Keratinocyte (primary cell): ENCODE measurements at regions not wholly inside any gene's neighbourhood (a gene's known extent, or its start where the extent isn't known, plus 50 kb on each side); places are given as distances from the start of the nearest gene placed in this dataset.

Experiments used
- CTCF ChIP-seq, 3 experiments: IDR thresholded peaks in 1 of 3; conservative IDR thresholded peaks in 1 of 3; optimal IDR thresholded peaks in 1 of 3; 2 replicates in 2 of 3; 3 replicates in 1 of 3; pipeline versions ENCODE3 to v1.5.1; 2011; ENCODE audit warnings: low read length in 3 of 3, mild to moderate bottlenecking in 3 of 3, moderate library complexity in 2 of 3, control low read depth in 1 of 3, inconsistent platforms in 1 of 3; ENCODE audit not compliant: insufficient read depth in 2 of 3; ENCODE audit errors: extremely low read depth in 1 of 3
- EZH2 ChIP-seq: IDR thresholded peaks from one replicate; pipeline ENCODE4 v1.6.1; 2012; ENCODE audit warnings: inconsistent platforms, mild to moderate bottlenecking, low read length, moderate library complexity

GRCh38 chr3:184497804-184498203 lies 63.8 kb upstream of the EPHB3 start:
- no peak for TF ChIP-seq CTCF (optimal IDR thresholded peaks at IDR 0.05 in 1 of 3, IDR thresholded peaks at IDR 0.05 in 1 of 3, conservative IDR thresholded peaks at IDR 0.05 in 1 of 3; ENCODE audit: extremely low read depth in 1 of 3, insufficient read depth in 2 of 3, low read length in 3 of 3)
- TF ChIP-seq EZH2 = no peak
